Upper lobe of left lung (tissue), 6 donors: ENCODE measurements at regions not wholly inside any gene's neighbourhood (a gene's known extent, or its start where the extent isn't known, plus 50 kb on each side); places are given as distances from the start of the nearest gene placed in this dataset.

Source experiments
- ATAC-seq, 2 donors: fragments of 200-7000 bp; cut with Tn5 transposase; one replicate each; pipeline ENCODE4 v1.9.1; 2022; ENCODE audit warnings: mild to moderate bottlenecking in 2 of 2, moderate library complexity in 2 of 2; ENCODE audit not compliant: low FRiP score in 2 of 2
- DNase-seq, 2 donors: peaks; one replicate each; pipeline ENCODE4 v3.0.0-alpha.2; 2019 to 2020
- H3K27ac ChIP-seq, 4 donors: fragments of 200-600 bp; sonication (generic); one replicate each; pipeline ENCODE4 v1.5.1; 2016 to 2019
- H3K27me3 ChIP-seq, 4 donors: fragments of 200-600 bp; sonication (generic); one replicate each; pipeline ENCODE4 v1.5.1; 2017 to 2019
- H3K36me3 ChIP-seq, 4 donors: fragments of 200-600 bp; sonication (generic); one replicate each; pipeline ENCODE4 v1.5.1; 2016 to 2019
- H3K4me1 ChIP-seq, 4 donors: fragments of 200-600 bp; sonication (generic); one replicate each; pipeline ENCODE4 v1.5.1; 2018 to 2019
- H3K4me3 ChIP-seq, 4 donors: fragments of 200-600 bp; sonication (generic); one replicate each; pipeline ENCODE4 v1.5.1; 2017 to 2019; ENCODE audit warnings: mild to moderate bottlenecking in 2 of 4, moderate library complexity in 1 of 4
- H3K9me3 ChIP-seq, 4 donors: fragments of 200-600 bp; sonication (generic); one replicate each; pipeline ENCODE4 v1.5.1; 2018 to 2019
- EP300 ChIP-seq, 4 donors: sonication (generic); formaldehyde crosslinking; IDR thresholded peaks; one replicate each; pipeline ENCODE4 v1.5.1; 2017; ENCODE audit warnings: antibody characterized with exemption in 4 of 4, control low read depth in 2 of 4
- POLR2A ChIP-seq, 4 donors: fragments of 450-650 bp; IDR thresholded peaks; one replicate each; pipeline ENCODE4 v1.5.1; 2016 to 2017; ENCODE audit warnings: antibody characterized with exemption in 4 of 4, mild to moderate bottlenecking in 2 of 4
- POLR2AphosphoS5 ChIP-seq, 2 donors: sonication (generic); formaldehyde crosslinking; IDR thresholded peaks; one replicate each; pipeline ENCODE4 v1.5.1; 2017; ENCODE audit warnings: antibody characterized with exemption in 2 of 2
- WGBS, 2 donors: methylation state at CpG; one replicate each; pipeline ENCODE4 v1.1.5; 2017 to 2018; 5-methylcytosine and 5-hydroxymethylcytosine counted together
- TF ChIP-seq, protein P1 (sequence below), 6 experiments: fragments of 450-650 bp in 4 of 6; fragments of 200-600 bp in 2 of 6; sonication (generic) in 2 of 6; IDR thresholded peaks; one replicate each; pipeline ENCODE4 v1.5.1; 2016 to 2019; ENCODE audit warnings: antibody characterized with exemption in 6 of 6
- donor health status: DM: no; HTN: no; CAD: no; lungs with moderate emphysema.
- donor health status: DM: no; HTN: yes; CAD: no; lungs with severe emphysema.

DNA sequence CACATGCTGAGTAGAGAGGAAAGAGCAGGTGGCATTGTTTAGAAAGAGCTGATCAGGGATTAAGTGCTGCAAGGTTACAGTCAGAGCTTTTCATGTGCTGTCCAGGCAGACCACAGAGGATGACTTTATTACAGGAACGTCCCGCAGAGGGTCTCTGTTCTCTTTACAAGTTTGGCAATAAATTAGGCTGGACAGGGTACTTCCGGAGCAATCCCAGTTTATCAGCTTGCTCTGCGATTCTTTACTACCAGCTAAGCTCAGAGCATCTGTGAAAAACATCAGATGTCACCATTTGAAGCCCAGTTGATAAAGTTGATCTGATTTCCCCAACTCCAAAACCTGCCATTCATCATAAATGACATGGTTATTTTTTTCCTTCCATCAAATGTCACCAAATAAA lies 633.1 kb downstream of the NLGN4X start:
- no peak for ATAC-seq
- no peak for TF ChIP-seq POLR2A (IDR thresholded peaks at IDR 0.05)
- TF ChIP-seq POLR2AphosphoS5 (IDR thresholded peaks at IDR 0.05): no peak
- TF ChIP-seq, protein P1, sequence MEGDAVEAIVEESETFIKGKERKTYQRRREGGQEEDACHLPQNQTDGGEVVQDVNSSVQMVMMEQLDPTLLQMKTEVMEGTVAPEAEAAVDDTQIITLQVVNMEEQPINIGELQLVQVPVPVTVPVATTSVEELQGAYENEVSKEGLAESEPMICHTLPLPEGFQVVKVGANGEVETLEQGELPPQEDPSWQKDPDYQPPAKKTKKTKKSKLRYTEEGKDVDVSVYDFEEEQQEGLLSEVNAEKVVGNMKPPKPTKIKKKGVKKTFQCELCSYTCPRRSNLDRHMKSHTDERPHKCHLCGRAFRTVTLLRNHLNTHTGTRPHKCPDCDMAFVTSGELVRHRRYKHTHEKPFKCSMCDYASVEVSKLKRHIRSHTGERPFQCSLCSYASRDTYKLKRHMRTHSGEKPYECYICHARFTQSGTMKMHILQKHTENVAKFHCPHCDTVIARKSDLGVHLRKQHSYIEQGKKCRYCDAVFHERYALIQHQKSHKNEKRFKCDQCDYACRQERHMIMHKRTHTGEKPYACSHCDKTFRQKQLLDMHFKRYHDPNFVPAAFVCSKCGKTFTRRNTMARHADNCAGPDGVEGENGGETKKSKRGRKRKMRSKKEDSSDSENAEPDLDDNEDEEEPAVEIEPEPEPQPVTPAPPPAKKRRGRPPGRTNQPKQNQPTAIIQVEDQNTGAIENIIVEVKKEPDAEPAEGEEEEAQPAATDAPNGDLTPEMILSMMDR (IDR thresholded peaks at IDR 0.05): no peak
- TF ChIP-seq EP300 (IDR thresholded peaks at IDR 0.05): no peak

DNA sequence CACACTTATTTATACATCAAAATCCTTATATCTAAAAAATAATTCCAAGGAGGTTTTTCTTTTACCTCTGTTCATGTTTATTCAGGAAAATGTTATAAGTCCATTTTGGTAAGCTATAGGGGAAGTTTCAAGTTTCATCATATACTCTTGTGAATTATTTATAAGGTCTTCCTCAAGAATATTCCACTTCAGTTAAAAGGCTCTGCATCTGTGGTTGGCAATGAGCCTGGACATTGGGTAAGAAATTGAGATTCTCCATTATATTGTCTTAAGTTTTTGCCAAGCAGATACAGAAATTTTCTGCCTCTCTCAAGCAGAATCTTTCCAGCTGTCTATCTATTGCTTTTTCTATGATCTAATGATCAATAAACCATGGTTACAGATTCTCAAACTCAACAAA lies 641.9 kb downstream of the NLGN4X start:
- Histone ChIP-seq H3K36me3 (no peaks in the 10 kb centered on the region), H3K4me1 (no peaks in the 10 kb centered on the region), H3K27ac (no peak overlapping the region), H3K27me3 (no peaks in the 10 kb centered on the region), H3K4me3 (no peak overlapping the region), H3K9me3 (no peaks in the 10 kb centered on the region)
- no peak for TF ChIP-seq EP300 (IDR thresholded peaks at IDR 0.05)
- no peak for TF ChIP-seq POLR2A (IDR thresholded peaks at IDR 0.05)
- TF ChIP-seq POLR2AphosphoS5 (IDR thresholded peaks at IDR 0.05): no peak
- TF ChIP-seq, protein P1 (IDR thresholded peaks at IDR 0.05): no peak
- no peak for ATAC-seq
- no peak for DNase-seq

More for the DNA sequence above, 633.1 kb downstream of the NLGN4X start:
- 24% methylated on average over 3 to 4 of the region's 4 CpGs for WGBS, 2 donors
- Histone ChIP-seq H3K27ac (no peak overlapping the region), H3K4me3 (no peak overlapping the region), H3K4me1 (no peaks in the 10 kb centered on the region), H3K36me3 (no peaks in the 10 kb centered on the region), H3K27me3 (no peaks in the 10 kb centered on the region), H3K9me3 (no peaks in the 10 kb centered on the region)
- no peak for DNase-seq

DNA sequence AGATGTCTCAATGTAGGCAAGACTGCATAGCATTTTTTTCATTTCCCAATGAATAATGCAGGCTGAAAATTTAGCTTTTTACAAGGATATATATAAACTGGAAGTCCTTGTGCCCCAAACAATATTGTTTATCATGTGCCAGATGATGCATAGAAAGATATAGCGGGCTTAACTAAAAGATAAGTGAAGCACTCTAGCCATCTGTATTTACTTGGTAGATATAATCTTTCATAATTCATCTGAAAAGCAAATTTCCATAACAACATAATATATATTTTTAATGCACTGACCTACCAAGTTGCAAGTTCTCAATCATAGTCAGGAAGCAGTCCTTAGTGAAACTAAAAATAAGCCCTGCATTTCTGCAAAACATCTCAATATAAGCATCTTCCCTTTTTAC lies 653.3 kb downstream of the NLGN4X start:
- DNase-seq (no peak), ATAC-seq (no peak)
- TF ChIP-seq POLR2A (IDR thresholded peaks at IDR 0.05): no peak
- TF ChIP-seq, protein P1 (IDR thresholded peaks at IDR 0.05): no peak
- no peak for TF ChIP-seq POLR2AphosphoS5 (IDR thresholded peaks at IDR 0.05)
- TF ChIP-seq EP300 (IDR thresholded peaks at IDR 0.05): no peak
- no peaks in the 10 kb centered on the region for H3K36me3 ChIP-seq
- no peak overlapping the region for H3K27ac ChIP-seq
- no peak overlapping the region for H3K4me3 ChIP-seq
- no peaks in the 10 kb centered on the region for H3K27me3 ChIP-seq
- H3K9me3 ChIP-seq: peaks cover 0 to 4% (median 0%) of the 10 kb centered on the region in 4 donors
- 50 to 87% methylated on average over 1 of the region's 1 CpG for WGBS, 2 donors
- H3K4me1 ChIP-seq: no peaks in the 10 kb centered on the region

DNA sequence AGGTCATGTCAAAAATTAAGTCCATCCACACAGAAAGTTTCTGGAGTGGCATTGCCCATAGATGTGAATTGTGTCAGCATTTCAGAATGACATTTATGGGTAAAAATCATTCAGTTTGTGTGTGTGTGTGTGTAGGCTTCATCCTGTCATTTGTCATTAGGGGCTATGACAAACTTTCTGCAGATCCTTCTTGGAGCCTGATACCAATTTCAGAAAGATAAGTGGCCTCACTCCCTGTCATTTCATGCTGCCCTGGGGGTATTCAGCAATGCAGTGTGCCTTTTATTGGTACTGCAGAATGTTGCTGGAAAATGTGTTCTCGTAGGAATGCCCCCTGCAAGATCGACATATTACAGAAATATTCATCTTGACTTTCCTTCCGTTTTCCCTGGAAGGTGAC lies 659.7 kb downstream of the NLGN4X start:
- H3K9me3 ChIP-seq: no peaks in the 10 kb centered on the region
- H3K27me3 ChIP-seq: no peaks in the 10 kb centered on the region
- H3K36me3 ChIP-seq: no peaks in the 10 kb centered on the region
- no peak overlapping the region for H3K4me3 ChIP-seq
- 66 to 67% methylated on average over 3 of the region's 3 CpGs for WGBS, 2 donors
- H3K27ac ChIP-seq: no peak overlapping the region
- TF ChIP-seq EP300 (IDR thresholded peaks at IDR 0.05) (no peak), POLR2AphosphoS5 (IDR thresholded peaks at IDR 0.05) (no peak), POLR2A (IDR thresholded peaks at IDR 0.05) (no peak)
- TF ChIP-seq, protein P1 (IDR thresholded peaks at IDR 0.05): no peak
- no peaks in the 10 kb centered on the region for H3K4me1 ChIP-seq
- DNase-seq (no peak), ATAC-seq (no peak)

DNA sequence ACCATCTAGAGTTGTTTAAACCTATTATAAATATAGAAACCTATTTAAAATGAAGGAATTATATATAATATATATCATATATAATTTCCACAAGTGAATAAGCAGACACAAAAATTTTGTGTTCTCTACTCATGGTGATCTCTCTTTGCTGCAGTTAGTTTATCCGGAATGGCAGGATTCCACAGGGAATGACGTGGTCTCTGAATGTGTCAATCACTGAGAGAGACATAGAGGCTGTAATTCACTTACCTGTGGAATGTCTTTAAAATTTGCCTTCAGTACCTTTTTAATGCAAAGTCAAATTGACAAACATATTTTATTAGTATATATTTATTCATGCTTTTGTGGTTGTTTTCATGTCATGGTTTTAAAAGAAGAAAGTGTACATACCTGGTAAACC lies 669.3 kb downstream of the NLGN4X start:
- ATAC-seq (no peak), DNase-seq (no peak)
- TF ChIP-seq, protein P1 (IDR thresholded peaks at IDR 0.05): no peak
- TF ChIP-seq EP300 (IDR thresholded peaks at IDR 0.05) (no peak), POLR2AphosphoS5 (IDR thresholded peaks at IDR 0.05) (no peak), POLR2A (IDR thresholded peaks at IDR 0.05) (no peak)
- Histone ChIP-seq H3K36me3 (no peaks in the 10 kb centered on the region), H3K9me3 (peaks cover 0 to 13% (median 0%) of the 10 kb centered on the region in 4 donors), H3K27me3 (no peaks in the 10 kb centered on the region), H3K4me1 (no peaks in the 10 kb centered on the region), H3K27ac (no peak overlapping the region), H3K4me3 (no peak overlapping the region)
- 72 to 81% methylated on average over 2 of the region's 2 CpGs for WGBS, 2 donors
